ENCODE measurements at regions not wholly inside any gene's neighbourhood (a gene's known extent, or its start where the extent isn't known, plus 50 kb on each side); places are given as distances from the start of the nearest gene placed in this dataset.
"Not testable (repeated sequence)": the region's sequence is repeated elsewhere in the genome, so short reads cannot be mapped to it uniquely, and the experiment has no call there.

DNA sequence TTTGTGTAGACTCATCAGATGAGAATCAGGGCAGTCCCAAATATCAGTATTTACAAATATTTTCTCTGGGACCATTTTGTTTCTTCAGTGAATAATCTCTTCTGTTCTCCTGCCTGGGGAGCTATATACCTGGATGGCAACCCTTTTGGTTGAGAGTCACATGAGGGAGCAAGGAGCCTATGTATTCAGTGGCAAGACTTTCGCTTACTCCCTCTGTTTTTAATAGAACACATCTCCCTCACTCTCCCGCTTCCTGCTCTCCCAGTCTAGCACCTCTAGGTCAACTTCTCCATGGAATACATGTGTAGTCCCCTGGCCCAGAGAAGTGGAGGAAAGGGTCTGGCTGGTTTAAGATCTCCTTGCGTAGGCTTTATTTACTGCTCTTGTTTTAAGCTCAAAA is 600.3 kb downstream of the CCDC85A start:
- no peak for DNase-seq
- TF ChIP-seq GATA1 (IDR thresholded peaks at IDR 0.05; ENCODE audit: low read depth, low read length) (no peak), POLR2A (IDR thresholded peaks at IDR 0.05; ENCODE audit: low read length) (no peak)

GRCh38 chr2:56801214-56801613 is 617.4 kb downstream of the CCDC85A start:
- TF ChIP-seq POLR2A (IDR thresholded peaks at IDR 0.05; ENCODE audit: low read length) (no peak), GATA1 (IDR thresholded peaks at IDR 0.05; ENCODE audit: low read depth, low read length) (no peak)
- no peak for DNase-seq

- no peak for TF ChIP-seq POLR2A (IDR thresholded peaks at IDR 0.05; ENCODE audit: low read length)
- no peak for TF ChIP-seq GATA1 (IDR thresholded peaks at IDR 0.05; ENCODE audit: low read depth, low read length)
- no peak for DNase-seq
These were observed 618.0 kb downstream of the CCDC85A start for GRCh38 chr2:56801770-56802169.

GRCh38 chr2:56803596-56803995 is 619.8 kb downstream of the CCDC85A start:
- DNase-seq = no peak
- TF ChIP-seq POLR2A (IDR thresholded peaks at IDR 0.05; ENCODE audit: low read length) (no peak), GATA1 (IDR thresholded peaks at IDR 0.05; ENCODE audit: low read depth, low read length) (no peak)

DNA sequence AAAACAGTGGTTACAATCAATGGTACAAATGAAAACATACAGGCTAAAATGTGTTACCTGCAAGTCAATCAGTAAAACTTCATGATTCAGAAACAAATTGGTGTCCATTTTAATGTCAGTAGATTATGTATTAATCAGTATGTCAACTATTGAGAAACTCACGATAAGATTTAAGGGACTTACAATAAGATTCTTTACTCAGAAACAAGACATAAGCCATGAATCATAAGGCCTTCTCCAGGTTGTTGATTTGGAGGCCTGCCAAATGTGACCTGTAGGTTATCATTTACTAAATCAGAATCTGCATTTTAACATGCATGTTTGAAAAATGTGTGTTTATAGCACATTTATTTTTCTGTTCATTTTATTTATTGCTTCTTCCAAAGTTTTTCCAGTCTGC is 623.1 kb downstream of the CCDC85A start:
- no peak for DNase-seq
- no peak for TF ChIP-seq POLR2A (IDR thresholded peaks at IDR 0.05; ENCODE audit: low read length)

GRCh38 chr2:56807861-56808260 is 624.1 kb downstream of the CCDC85A start:
- no peak for DNase-seq
- TF ChIP-seq GATA1 (IDR thresholded peaks at IDR 0.05; ENCODE audit: low read depth, low read length) (no peak), POLR2A (IDR thresholded peaks at IDR 0.05; ENCODE audit: low read length) (no peak)

GRCh38 chr2:56811401-56811800 is 627.6 kb downstream of the CCDC85A start:
- DNase-seq = no peak
- TF ChIP-seq POLR2A (IDR thresholded peaks at IDR 0.05; ENCODE audit: low read length) = no peak
- no peak for TF ChIP-seq GATA1 (IDR thresholded peaks at IDR 0.05; ENCODE audit: low read depth, low read length)

GRCh38 chr2:56812432-56812831 is 628.6 kb downstream of the CCDC85A start:
- no peak for DNase-seq

DNA sequence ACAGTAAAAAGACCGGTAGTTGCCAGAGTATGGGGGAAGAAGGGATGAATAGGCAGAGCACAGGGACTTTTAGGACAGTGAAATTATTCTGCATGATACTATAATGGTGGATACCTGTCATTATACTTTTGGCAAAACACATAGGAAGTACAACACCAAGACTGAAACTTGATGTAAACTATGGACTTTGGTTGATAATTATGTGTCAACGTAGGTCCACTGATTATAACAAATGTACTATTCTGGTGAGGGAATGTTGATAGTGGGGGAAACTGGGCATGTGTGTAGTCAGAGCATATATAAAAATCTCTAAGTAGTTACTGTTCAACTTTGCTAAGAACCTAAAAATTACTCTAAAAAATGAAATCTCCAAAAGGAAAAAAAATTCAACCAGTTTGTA is 629.7 kb downstream of the CCDC85A start:
- DNase-seq = no peak
- TF ChIP-seq GATA1 (IDR thresholded peaks at IDR 0.05; ENCODE audit: low read depth, low read length) (no peak), POLR2A (IDR thresholded peaks at IDR 0.05; ENCODE audit: low read length) (no peak)

More at GRCh38 chr2:56812432-56812831, 628.6 kb downstream of the CCDC85A start:
- no peak for TF ChIP-seq GATA1 (IDR thresholded peaks at IDR 0.05; ENCODE audit: low read depth, low read length)
- no peak for TF ChIP-seq POLR2A (IDR thresholded peaks at IDR 0.05; ENCODE audit: low read length)

DNA sequence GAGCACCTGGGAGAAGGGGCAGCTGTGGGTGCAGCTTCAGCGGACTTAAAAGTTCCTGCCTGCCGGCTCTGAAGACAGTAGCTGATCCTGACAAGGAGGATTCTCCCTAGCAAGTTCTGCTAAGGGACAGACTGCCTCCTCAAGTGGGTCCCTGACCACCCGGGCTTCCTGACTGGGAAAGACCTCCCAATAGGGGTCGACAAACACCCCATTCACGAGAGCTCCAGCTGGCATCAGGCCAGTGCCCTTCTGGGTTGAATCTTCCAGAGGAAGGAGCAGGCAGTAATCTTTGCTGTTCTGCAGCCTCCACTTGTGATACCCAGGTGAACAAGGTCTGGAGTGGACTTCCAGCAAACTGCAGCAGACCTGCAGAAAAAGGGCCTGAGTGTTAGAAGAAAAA is 632.9 kb downstream of the CCDC85A start:
- no peak for TF ChIP-seq GATA1 (IDR thresholded peaks at IDR 0.05; ENCODE audit: low read depth, low read length)
- TF ChIP-seq POLR2A (IDR thresholded peaks at IDR 0.05; ENCODE audit: low read length) = no peak
- DNase-seq = no peak

DNA sequence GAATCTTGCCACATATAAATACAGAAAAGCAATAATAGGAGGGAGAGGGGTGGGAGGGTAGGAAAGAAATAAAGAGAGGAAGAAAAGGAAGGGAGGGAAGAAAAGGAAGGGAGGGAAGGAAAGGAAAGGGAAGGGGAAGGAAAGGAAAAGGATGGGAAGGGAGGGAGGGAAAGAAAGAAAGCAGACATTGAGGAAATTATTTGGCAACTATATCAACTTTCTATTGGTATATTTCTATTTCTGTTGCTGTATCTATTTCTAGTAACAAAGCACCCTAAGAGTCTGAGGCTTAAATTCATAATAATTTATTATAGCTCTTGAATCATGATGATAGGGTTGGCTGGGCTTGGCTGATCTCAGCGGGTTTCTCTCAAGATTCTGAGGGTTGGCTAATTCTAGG is 648.0 kb downstream of the CCDC85A start:
- no peak for TF ChIP-seq POLR2A (IDR thresholded peaks at IDR 0.05; ENCODE audit: low read length)
- no peak for TF ChIP-seq GATA1 (IDR thresholded peaks at IDR 0.05; ENCODE audit: low read depth, low read length)
- DNase-seq = no peak

- no peak for DNase-seq
- TF ChIP-seq GATA1 (IDR thresholded peaks at IDR 0.05; ENCODE audit: low read depth, low read length) (no peak), POLR2A (IDR thresholded peaks at IDR 0.05; ENCODE audit: low read length) (no peak)
These were observed 650.9 kb downstream of the CCDC85A start for GRCh38 chr2:56834686-56835085.

DNA sequence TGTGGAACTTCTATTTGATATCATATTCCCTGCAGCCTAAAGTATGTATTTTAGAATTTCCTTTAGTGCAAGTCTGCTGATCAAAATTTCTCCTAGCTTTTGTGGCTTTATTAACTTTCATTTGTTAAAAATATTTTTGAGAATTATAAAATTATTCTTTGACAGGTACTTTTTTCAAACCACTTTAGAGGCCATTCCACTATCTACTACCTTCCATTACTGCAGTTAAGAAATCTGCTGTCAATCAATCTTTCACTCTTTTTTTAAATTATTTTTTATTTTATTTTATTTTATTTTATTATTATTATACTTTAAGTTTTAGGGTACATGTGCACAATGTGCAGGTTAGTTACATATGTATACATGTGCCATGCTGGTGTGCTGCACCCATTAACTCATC is 656.2 kb downstream of the CCDC85A start:
- not testable (repeated sequence) for DNase-seq

DNA sequence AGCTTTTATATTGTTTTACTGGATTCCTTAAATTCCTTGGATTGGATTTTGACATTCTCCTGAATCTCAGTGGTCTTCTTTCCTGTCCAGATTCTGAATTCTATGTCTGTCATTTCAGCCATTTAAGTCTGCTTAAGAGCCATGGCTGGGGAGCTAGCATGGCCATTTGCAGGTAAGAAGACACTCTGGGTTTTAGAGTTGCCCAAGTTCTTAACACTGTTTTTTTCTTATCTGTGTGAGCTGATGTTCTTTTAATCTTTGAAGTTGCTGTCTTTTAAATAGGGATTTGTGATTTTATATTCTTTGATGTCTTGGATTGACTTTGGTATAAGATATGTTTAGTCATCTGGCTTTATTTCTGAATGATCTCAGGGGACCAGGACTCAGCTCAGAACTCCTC is 677.2 kb downstream of the CCDC85A start:
- DNase-seq = no peak
- no peak for TF ChIP-seq POLR2A (IDR thresholded peaks at IDR 0.05; ENCODE audit: low read length)
- no peak for TF ChIP-seq GATA1 (IDR thresholded peaks at IDR 0.05; ENCODE audit: low read depth, low read length)

GRCh38 chr2:56871644-56872043 is 687.9 kb downstream of the CCDC85A start:
- TF ChIP-seq GATA1 (IDR thresholded peaks at IDR 0.05; ENCODE audit: low read depth, low read length) (no peak), POLR2A (IDR thresholded peaks at IDR 0.05; ENCODE audit: low read length) (no peak)

GRCh38 chr2:56874717-56875116 is 690.9 kb downstream of the CCDC85A start:
- no peak for DNase-seq
- no peak for TF ChIP-seq POLR2A (IDR thresholded peaks at IDR 0.05; ENCODE audit: low read length)
- no peak for TF ChIP-seq GATA1 (IDR thresholded peaks at IDR 0.05; ENCODE audit: low read depth, low read length)

More at GRCh38 chr2:56871644-56872043, 687.9 kb downstream of the CCDC85A start:
- no peak for DNase-seq

Measured in erythroblast (primary cell).